ENCODE measurements at regions not wholly inside any gene's neighbourhood (a gene's known extent, or its start where the extent isn't known, plus 50 kb on each side); places are given as distances from the start of the nearest gene placed in this dataset.

DNA sequence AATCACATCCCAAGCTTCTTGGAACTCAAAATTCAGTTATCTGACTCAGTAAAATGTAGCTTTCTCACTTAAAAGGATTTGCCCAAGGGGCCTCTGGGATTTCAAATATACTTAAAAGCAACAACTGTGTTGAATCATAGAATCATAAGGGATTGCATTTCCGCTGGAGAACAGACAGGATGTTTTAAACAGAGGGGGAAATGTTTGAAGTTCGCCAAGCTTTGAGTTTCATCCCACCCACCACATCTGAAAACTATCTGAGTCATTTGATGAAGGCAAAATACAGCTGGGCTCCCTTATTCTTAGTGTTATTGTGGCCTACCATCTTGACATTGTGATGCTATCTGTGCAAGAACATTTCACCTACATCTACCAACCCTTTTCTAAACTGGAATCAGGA, 73.5 kb downstream of the PPP1R2C start (continued):
- TF ChIP-seq, protein P1, sequence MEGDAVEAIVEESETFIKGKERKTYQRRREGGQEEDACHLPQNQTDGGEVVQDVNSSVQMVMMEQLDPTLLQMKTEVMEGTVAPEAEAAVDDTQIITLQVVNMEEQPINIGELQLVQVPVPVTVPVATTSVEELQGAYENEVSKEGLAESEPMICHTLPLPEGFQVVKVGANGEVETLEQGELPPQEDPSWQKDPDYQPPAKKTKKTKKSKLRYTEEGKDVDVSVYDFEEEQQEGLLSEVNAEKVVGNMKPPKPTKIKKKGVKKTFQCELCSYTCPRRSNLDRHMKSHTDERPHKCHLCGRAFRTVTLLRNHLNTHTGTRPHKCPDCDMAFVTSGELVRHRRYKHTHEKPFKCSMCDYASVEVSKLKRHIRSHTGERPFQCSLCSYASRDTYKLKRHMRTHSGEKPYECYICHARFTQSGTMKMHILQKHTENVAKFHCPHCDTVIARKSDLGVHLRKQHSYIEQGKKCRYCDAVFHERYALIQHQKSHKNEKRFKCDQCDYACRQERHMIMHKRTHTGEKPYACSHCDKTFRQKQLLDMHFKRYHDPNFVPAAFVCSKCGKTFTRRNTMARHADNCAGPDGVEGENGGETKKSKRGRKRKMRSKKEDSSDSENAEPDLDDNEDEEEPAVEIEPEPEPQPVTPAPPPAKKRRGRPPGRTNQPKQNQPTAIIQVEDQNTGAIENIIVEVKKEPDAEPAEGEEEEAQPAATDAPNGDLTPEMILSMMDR (IDR thresholded peaks at IDR 0.05 in 2 of 3, conservative IDR thresholded peaks at IDR 0.05 in 1 of 3; ENCODE audit: borderline replicate concordance in 1 of 3, insufficient read depth in 1 of 3, low read depth in 2 of 3, low read length in 2 of 3) = no peak
- no peak for TF ChIP-seq EZH2 (IDR thresholded peaks at IDR 0.05)

DNA sequence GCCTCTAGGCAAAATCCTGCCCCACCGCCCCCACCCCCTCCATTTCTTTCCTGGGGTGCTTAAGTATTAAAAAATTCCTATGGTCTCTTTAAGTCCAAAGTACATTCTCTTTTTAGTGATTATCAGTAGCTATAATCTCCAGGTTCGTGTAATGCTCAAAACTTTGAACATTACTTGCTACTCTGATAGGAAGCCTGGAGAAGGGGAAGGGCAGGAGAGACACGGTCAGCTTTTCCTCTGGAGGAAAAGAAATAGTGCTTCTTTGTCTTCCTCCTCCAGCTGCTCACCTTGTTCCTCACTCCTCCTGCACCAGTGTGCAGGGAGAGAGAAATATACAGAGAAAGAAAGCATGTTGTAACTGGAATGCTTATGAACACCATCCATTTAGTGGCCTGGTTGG, 80.4 kb downstream of the PPP1R2C start:
- Histone ChIP-seq H3K27me3 (ENCODE audit: insufficient read depth, low read length) (no peaks in the 10 kb centered on the region), H4K20me1 (ENCODE audit: insufficient read depth) (no peaks in the 10 kb centered on the region), H3K9me3 (ENCODE audit: control insufficient read depth in 1 of 2, insufficient read depth in 1 of 2, low read depth in 1 of 2, low read length in 2 of 2) (no peaks in the 10 kb centered on the region), H3K9ac (ENCODE audit: low read length) (no peak overlapping the region), H3K36me3 (ENCODE audit: control insufficient read depth in 1 of 2, insufficient read depth in 2 of 2, low read length in 2 of 2) (no peaks in the 10 kb centered on the region), H2AFZ (ENCODE audit: low read depth, low read length, poor library complexity, severe bottlenecking) (no peak overlapping the region), H3K79me2 (ENCODE audit: insufficient read depth, low read length) (no peaks in the 10 kb centered on the region), H3K4me2 (ENCODE audit: low read length) (no peak overlapping the region), H3K9me2 (ENCODE audit: insufficient read depth) (no peaks in the 10 kb centered on the region), H3K27ac (ENCODE audit: low read depth, low read length) (no peak overlapping the region), H3K4me1 (ENCODE audit: control insufficient read depth in 1 of 2, insufficient read depth in 2 of 2, low read length in 2 of 2) (no peaks in the 10 kb centered on the region), H3K4me3 (replicated peaks in 1 of 2; ENCODE audit: low read depth in 1 of 2, low read length in 2 of 2) (no peak overlapping the region)
- ChIA-PET POLR2A (no interaction called here), RAD21 (ENCODE audit: low non-redundant PET in 1 of 2, low total read pairs in 2 of 2, uncharacterized antibody in 2 of 2, unreplicated experiment in 2 of 2) (no interaction called here), CTCF (no interaction called here)
- TF ChIP-seq, protein P1 (IDR thresholded peaks at IDR 0.05 in 2 of 3, conservative IDR thresholded peaks at IDR 0.05 in 1 of 3; ENCODE audit: borderline replicate concordance in 1 of 3, insufficient read depth in 1 of 3, low read depth in 2 of 3, low read length in 2 of 3) = no peak
- TF ChIP-seq ELF1 (IDR thresholded peaks at IDR 0.05; ENCODE audit: borderline replicate concordance, low read depth) (no peak), POLR2A (IDR thresholded peaks at IDR 0.05; ENCODE audit: borderline replicate concordance, extremely low read depth, insufficient read depth, insufficient read length) (no peak), SRF (IDR thresholded peaks at IDR 0.05; ENCODE audit: low read depth) (no peak), CBX3 (IDR thresholded peaks at IDR 0.05; ENCODE audit: low read depth) (no peak), POLR2AphosphoS5 (IDR thresholded peaks at IDR 0.05; ENCODE audit: low read depth, low read length) (no peak)
- TF ChIP-seq, protein P2, sequence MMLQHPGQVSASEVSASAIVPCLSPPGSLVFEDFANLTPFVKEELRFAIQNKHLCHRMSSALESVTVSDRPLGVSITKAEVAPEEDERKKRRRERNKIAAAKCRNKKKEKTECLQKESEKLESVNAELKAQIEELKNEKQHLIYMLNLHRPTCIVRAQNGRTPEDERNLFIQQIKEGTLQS (IDR thresholded peaks at IDR 0.05) = no peak
- TF ChIP-seq, protein P3, sequence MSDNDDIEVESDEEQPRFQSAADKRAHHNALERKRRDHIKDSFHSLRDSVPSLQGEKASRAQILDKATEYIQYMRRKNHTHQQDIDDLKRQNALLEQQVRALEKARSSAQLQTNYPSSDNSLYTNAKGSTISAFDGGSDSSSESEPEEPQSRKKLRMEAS (IDR thresholded peaks at IDR 0.05) = no peak
- TF ChIP-seq, protein P4, sequence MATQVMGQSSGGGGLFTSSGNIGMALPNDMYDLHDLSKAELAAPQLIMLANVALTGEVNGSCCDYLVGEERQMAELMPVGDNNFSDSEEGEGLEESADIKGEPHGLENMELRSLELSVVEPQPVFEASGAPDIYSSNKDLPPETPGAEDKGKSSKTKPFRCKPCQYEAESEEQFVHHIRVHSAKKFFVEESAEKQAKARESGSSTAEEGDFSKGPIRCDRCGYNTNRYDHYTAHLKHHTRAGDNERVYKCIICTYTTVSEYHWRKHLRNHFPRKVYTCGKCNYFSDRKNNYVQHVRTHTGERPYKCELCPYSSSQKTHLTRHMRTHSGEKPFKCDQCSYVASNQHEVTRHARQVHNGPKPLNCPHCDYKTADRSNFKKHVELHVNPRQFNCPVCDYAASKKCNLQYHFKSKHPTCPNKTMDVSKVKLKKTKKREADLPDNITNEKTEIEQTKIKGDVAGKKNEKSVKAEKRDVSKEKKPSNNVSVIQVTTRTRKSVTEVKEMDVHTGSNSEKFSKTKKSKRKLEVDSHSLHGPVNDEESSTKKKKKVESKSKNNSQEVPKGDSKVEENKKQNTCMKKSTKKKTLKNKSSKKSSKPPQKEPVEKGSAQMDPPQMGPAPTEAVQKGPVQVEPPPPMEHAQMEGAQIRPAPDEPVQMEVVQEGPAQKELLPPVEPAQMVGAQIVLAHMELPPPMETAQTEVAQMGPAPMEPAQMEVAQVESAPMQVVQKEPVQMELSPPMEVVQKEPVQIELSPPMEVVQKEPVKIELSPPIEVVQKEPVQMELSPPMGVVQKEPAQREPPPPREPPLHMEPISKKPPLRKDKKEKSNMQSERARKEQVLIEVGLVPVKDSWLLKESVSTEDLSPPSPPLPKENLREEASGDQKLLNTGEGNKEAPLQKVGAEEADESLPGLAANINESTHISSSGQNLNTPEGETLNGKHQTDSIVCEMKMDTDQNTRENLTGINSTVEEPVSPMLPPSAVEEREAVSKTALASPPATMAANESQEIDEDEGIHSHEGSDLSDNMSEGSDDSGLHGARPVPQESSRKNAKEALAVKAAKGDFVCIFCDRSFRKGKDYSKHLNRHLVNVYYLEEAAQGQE (IDR thresholded peaks at IDR 0.05; ENCODE audit: low read depth) = no peak
- ATAC-seq (no peak), DNase-seq (ENCODE audit: low read depth, low spot score) (no peak)
- intact Hi-C loops (cut with micrococcal nuclease) = no loop called here
- no TSS peak for BruUV-seq (replicated peaks)
